GM23338 (cell line): ENCODE measurements at regions not wholly inside any gene's neighbourhood (a gene's known extent, or its start where the extent isn't known, plus 50 kb on each side); places are given as distances from the start of the nearest gene placed in this dataset.

Experiments used
- ATAC-seq: fragments of 200-7000 bp; cut with Tn5 transposase; 3 replicates; pipeline ENCODE4 v1.9.1; 2020
- DNase-seq: peaks from one replicate; pipeline ENCODE4 v3.0.0-alpha.2; 2015; ENCODE audit warnings: low spot score
- H2AFZ ChIP-seq: fragments of 200-600 bp; sonication (generic); 2 replicates; pipeline ENCODE4 v1.8.0; 2016; ENCODE audit warnings: antibody characterized with exemption, mild to moderate bottlenecking, moderate library complexity
- H3F3A ChIP-seq: fragments of 200-600 bp; sonication (generic); replicated peaks from 2 replicates; pipeline ENCODE4 v1.8.0; 2017; ENCODE audit warnings: antibody characterized with exemption, mixed run types, low read depth
- H3K27ac ChIP-seq: fragments of 200-600 bp; sonication (generic); 2 replicates; pipeline ENCODE4 v1.6.1; 2016; ENCODE audit warnings: low read depth
- H3K27me3 ChIP-seq: fragments of 200-600 bp; sonication (generic); 2 replicates; pipeline ENCODE4 v1.8.0; 2016; ENCODE audit warnings: mild to moderate bottlenecking, mixed run types, moderate library complexity; ENCODE audit not compliant: insufficient read depth
- H3K36me3 ChIP-seq: fragments of 200-600 bp; sonication (generic); 2 replicates; pipeline ENCODE4 v1.8.0; 2016; ENCODE audit warnings: mild to moderate bottlenecking; ENCODE audit not compliant: insufficient read depth
- H3K4me1 ChIP-seq: fragments of 200-600 bp; sonication (generic); 2 replicates; pipeline ENCODE4 v1.8.0; 2016; ENCODE audit warnings: mild to moderate bottlenecking, moderate library complexity; ENCODE audit not compliant: insufficient read depth
- H3K4me2 ChIP-seq: fragments of 200-600 bp; sonication (generic); 2 replicates; pipeline ENCODE4 v1.7.1; 2017; ENCODE audit warnings: mixed run types
- H3K4me3 ChIP-seq: fragments of 200-600 bp; sonication (generic); 2 replicates; pipeline ENCODE4 v1.6.1; 2016; ENCODE audit warnings: mixed run types
- H3K79me2 ChIP-seq: fragments of 200-600 bp; sonication (generic); replicated peaks from 2 replicates; pipeline ENCODE4 v1.8.0; 2017; ENCODE audit warnings: mild to moderate bottlenecking; ENCODE audit not compliant: insufficient read depth
- H3K9me2 ChIP-seq: fragments of 200-600 bp; sonication (generic); 2 replicates; pipeline ENCODE4 v1.8.0; 2017; ENCODE audit not compliant: insufficient read depth
- H4K20me1 ChIP-seq: fragments of 200-600 bp; sonication (generic); replicated peaks from 2 replicates; pipeline ENCODE4 v1.8.0; 2017; ENCODE audit warnings: mild to moderate bottlenecking; ENCODE audit not compliant: insufficient read depth
- H3K27ac Mint-ChIP-seq: 2 replicates; pipeline ENCODE4 v1.8.0; 2020; ENCODE audit warnings: inconsistent platforms, mild to moderate bottlenecking, moderate library complexity, mixed read lengths
- H3K27me3 Mint-ChIP-seq: 3 replicates; pipeline ENCODE4 v1.8.0; 2022; ENCODE audit warnings: low read depth, mild to moderate bottlenecking, moderate library complexity, mixed read lengths, inconsistent platforms; ENCODE audit not compliant: insufficient read depth, poor library complexity
- H3K36me3 Mint-ChIP-seq: 3 replicates; pipeline ENCODE4 v1.8.0; 2021; ENCODE audit warnings: low read depth, mild to moderate bottlenecking, inconsistent platforms, moderate library complexity, mixed read lengths
- H3K4me1 Mint-ChIP-seq: 3 replicates; pipeline ENCODE4 v1.8.0; 2020; ENCODE audit warnings: mild to moderate bottlenecking, inconsistent platforms, mixed read lengths
- H3K4me3 Mint-ChIP-seq: 3 replicates; pipeline ENCODE4 v1.8.0; 2021; ENCODE audit warnings: moderate library complexity, mild to moderate bottlenecking, inconsistent platforms, mixed read lengths
- H3K9me3 Mint-ChIP-seq: 3 replicates; pipeline ENCODE4 v1.8.0; 2020; ENCODE audit warnings: moderate library complexity, mild to moderate bottlenecking, inconsistent platforms, mixed read lengths
- CREB1 ChIP-seq: fragments of 250-450 bp; sonication (Bioruptor Pico); IDR thresholded peaks from 2 replicates; pipeline ENCODE4 v1.5.0; 2020; ENCODE audit warnings: low read depth, mild to moderate bottlenecking, moderate library complexity
- CTCF ChIP-seq, 2 experiments: fragments of 200-600 bp in 1 of 2; sonication (generic) in 1 of 2; conservative IDR thresholded peaks; 2 replicates each; pipeline versions ENCODE4 v1.5.1 to v1.6.1; 2016 to 2017; ENCODE audit warnings: antibody characterized with exemption in 2 of 2, low read depth in 2 of 2, mild to moderate bottlenecking in 2 of 2, moderate library complexity in 1 of 2
- ETS1 ChIP-seq: IDR thresholded peaks from 2 replicates; pipeline ENCODE4 v1.6.1; 2016; ENCODE audit warnings: antibody characterized with exemption
- EZH2phosphoT487 ChIP-seq: fragments of 200-600 bp; sonication (generic); IDR thresholded peaks from one replicate; pipeline ENCODE4 v1.8.1; 2018; ENCODE audit warnings: antibody characterized with exemption; ENCODE audit not compliant: unreplicated experiment
- JUNB ChIP-seq: IDR thresholded peaks from one replicate; pipeline ENCODE4 v1.6.1; 2016; ENCODE audit warnings: antibody characterized with exemption; ENCODE audit not compliant: unreplicated experiment
- NANOG ChIP-seq: IDR thresholded peaks from 2 replicates; pipeline ENCODE4 v1.6.1; 2016; ENCODE audit warnings: antibody characterized with exemption, borderline replicate concordance
- POLR2AphosphoS5 ChIP-seq: IDR thresholded peaks from 2 replicates; pipeline ENCODE4 v1.6.1; 2016; ENCODE audit warnings: antibody characterized with exemption, low read depth
- REST ChIP-seq: IDR thresholded peaks from one replicate; pipeline ENCODE4 v1.6.1; 2018; ENCODE audit warnings: antibody characterized with exemption; ENCODE audit not compliant: unreplicated experiment
- STAT1 ChIP-seq: IDR thresholded peaks from one replicate; pipeline ENCODE4 v1.6.1; 2016; ENCODE audit warnings: antibody characterized with exemption; ENCODE audit not compliant: unreplicated experiment
- ZNF331 ChIP-seq: fragments of 250-450 bp; sonication (Bioruptor Pico); IDR thresholded peaks from 2 replicates; pipeline ENCODE4 v1.5.0; 2020; ENCODE audit warnings: low read depth, mild to moderate bottlenecking, moderate library complexity

- Histone ChIP-seq H3K4me1 (no peaks in the 10 kb centered on the region), H3K79me2 (no peaks in the 10 kb centered on the region), H3K4me3 (no peak overlapping the region), H3K36me3 (no peaks in the 10 kb centered on the region), H4K20me1 (no peaks in the 10 kb centered on the region), H3F3A (no peaks in the 10 kb centered on the region), H3K4me2 (no peak overlapping the region), H3K9me2 (peaks cover 3% of the 10 kb centered on the region; the same call in 1 of the 2 replicates), H3K27ac (no peak overlapping the region), H3K27me3 (no peaks in the 10 kb centered on the region), H2AFZ (no peak overlapping the region)
- H3K4me1 Mint-ChIP-seq = peaks cover 5% of the 10 kb centered on the region; the same call in 2 of the 3 replicates
- no peak for TF ChIP-seq REST
- no peak for TF ChIP-seq CTCF (conservative IDR thresholded peaks at IDR 0.05; ENCODE audit: low read depth in 2 of 2)
- H3K4me3 Mint-ChIP-seq = no peak overlapping the region
- H3K27ac Mint-ChIP-seq = no peak overlapping the region
- H3K36me3 Mint-ChIP-seq = no peaks in the 10 kb centered on the region
- no peak for ATAC-seq
- peaks cover 5% of the 10 kb centered on the region for H3K27me3 Mint-ChIP-seq
- DNase-seq = no peak
- no peaks in the 10 kb centered on the region for H3K9me3 Mint-ChIP-seq
Measured at GRCh38 chr9:16098306-16098705, 545.5 kb downstream of the CCDC171 start.

- no peaks in the 10 kb centered on the region for H3K36me3 ChIP-seq
- peak; percentile 60 for ATAC-seq
- no peak overlapping the region for H3K27ac ChIP-seq
- peaks cover 3% of the 10 kb centered on the region; the same call in 1 of the 2 replicates for H3K9me2 ChIP-seq
- H3K4me3 ChIP-seq = no peak overlapping the region
- H3K4me1 ChIP-seq = no peaks in the 10 kb centered on the region
- H3K36me3 Mint-ChIP-seq = no peaks in the 10 kb centered on the region
- H3F3A ChIP-seq = no peaks in the 10 kb centered on the region
- H3K27me3 Mint-ChIP-seq = peaks cover 5% of the 10 kb centered on the region
- no peak overlapping the region; the same call in none of the 2 replicates for H2AFZ ChIP-seq
- no peak overlapping the region for H3K4me3 Mint-ChIP-seq
- no peaks in the 10 kb centered on the region for H3K27me3 ChIP-seq
- H3K4me2 ChIP-seq = no peak overlapping the region
- no peaks in the 10 kb centered on the region for H4K20me1 ChIP-seq
- peaks cover 7% of the 10 kb centered on the region; the same call in 2 of the 3 replicates for H3K4me1 Mint-ChIP-seq
- H3K9me3 Mint-ChIP-seq = no peaks in the 10 kb centered on the region
- DNase-seq = no peak
- no peaks in the 10 kb centered on the region for H3K79me2 ChIP-seq
- H3K27ac Mint-ChIP-seq = 0 out of 2 replicates have a peak overlapping the region, but pooled peaks have one; percentile 19
- no peak for TF ChIP-seq JUNB
- no peak for TF ChIP-seq EZH2phosphoT487
- no peak for TF ChIP-seq CREB1 (CRISPR knock-in tag)
- no peak for TF ChIP-seq POLR2AphosphoS5
- TF ChIP-seq ETS1 = no peak
- no peak for TF ChIP-seq NANOG
- no peak for TF ChIP-seq REST
- TF ChIP-seq CTCF (conservative IDR thresholded peaks at IDR 0.05; ENCODE audit: low read depth in 2 of 2) = no peak
- no peak for TF ChIP-seq STAT1
- no peak for TF ChIP-seq ZNF331 (CRISPR knock-in tag)
Measured at GRCh38 chr9:16099732-16100536, 547.1 kb downstream of the CCDC171 start.
